GM21825 (cell line): ENCODE measurements at regions not wholly inside any gene's neighbourhood (a gene's known extent, or its start where the extent isn't known, plus 50 kb on each side); places are given as distances from the start of the nearest gene placed in this dataset.

Experiments
- ATAC-seq: cut with Tn5 transposase; IDR thresholded peaks from one replicate; pipeline ENCODE4 v1.9.1; 2021; ENCODE audit warnings: mild to moderate bottlenecking, moderate library complexity; ENCODE audit not compliant: unreplicated experiment

GRCh38 chr10:83352588-83352987, 786.7 kb upstream of the GHITM start:
- ATAC-seq, result no peak

- no peak for ATAC-seq
Observed at GRCh38 chr10:83354456-83354855, 784.9 kb upstream of the GHITM start.

DNA sequence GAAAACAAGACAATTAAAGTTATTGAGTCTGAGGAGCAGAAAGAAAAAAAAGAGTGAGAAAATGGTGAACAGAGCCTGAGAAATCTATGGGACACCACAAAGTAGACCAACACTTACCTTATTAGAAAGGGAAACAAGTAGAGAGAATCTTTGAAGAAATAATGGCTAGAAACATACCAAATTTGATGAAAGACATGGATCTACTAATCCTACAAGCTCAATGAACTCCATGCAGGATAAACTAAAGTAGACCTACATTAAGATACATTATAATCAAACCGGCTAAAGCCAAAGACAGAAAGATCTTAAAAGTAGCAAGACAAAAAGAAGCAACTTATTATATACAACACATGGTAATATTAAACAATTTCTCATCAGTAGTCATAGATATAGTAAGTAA, 782.3 kb upstream of the GHITM start:
- ATAC-seq, result no peak

- ATAC-seq, result no peak
Observed at GRCh38 chr10:83357627-83358026, 781.7 kb upstream of the GHITM start.

- ATAC-seq, result no peak
Observed at GRCh38 chr10:83367036-83367435, 772.3 kb upstream of the GHITM start.

DNA sequence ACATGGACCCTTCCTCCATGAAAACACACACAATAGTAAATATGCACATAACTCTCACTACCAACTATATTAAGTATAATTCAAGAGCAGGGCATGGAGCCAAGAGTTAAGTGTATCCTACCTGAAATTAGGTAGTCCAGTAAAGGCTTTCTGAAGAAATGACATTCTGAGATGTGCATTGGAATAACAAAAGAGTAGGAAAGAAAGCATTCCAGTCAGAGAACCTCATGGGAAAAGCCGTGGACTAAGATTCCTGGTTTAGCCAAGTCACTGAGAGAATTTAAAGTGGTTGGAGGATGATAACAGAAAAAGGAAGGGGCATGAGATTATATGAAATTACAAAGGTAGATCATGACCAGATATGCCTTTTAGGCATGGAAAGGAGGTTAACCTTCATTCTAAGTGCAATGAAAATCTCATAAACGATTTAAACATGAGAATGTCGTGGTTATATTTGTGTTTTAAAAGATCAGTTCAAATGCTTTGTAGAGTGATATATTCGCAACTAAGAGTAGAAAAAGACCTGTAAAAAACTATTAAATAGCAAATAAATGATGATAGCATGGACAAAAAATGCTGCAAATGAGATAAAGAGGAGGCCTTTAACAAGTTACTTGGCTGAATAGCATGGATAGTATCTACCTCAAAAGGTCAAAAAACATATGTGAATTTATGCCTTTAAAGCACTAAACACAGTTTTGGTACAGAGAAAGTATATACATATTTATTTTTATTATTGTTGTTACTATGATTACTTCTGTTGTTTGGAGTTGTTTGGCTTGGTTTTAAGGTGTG, 767.4 kb upstream of the GHITM start:
- ATAC-seq, result no peak

- ATAC-seq, result no peak
Observed at GRCh38 chr10:83372646-83373045, 766.7 kb upstream of the GHITM start.

GRCh38 chr10:83373671-83374070, 765.6 kb upstream of the GHITM start:
- no peak for ATAC-seq

- no peak for ATAC-seq
Observed at GRCh38 chr10:83374741-83375140, 764.6 kb upstream of the GHITM start.

DNA sequence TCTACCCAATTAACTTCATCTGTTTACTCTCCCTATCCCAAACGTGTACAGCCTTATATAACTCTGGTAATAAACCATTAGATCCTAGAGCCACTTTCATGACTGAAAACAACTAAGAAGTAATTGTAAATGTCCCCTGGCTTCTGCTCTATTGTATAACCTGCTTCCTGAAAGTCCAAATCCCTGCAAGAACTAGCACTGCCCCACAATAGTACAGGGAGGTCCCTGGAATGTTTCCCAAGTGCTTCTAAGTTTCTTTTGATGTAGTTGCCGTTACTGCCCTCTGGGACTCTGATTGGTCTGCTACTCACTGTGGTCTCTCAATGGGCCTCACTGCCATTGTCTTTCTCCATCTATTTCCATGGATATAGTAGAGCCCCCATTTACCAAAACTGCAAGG, 764.0 kb upstream of the GHITM start:
- no peak for ATAC-seq

DNA sequence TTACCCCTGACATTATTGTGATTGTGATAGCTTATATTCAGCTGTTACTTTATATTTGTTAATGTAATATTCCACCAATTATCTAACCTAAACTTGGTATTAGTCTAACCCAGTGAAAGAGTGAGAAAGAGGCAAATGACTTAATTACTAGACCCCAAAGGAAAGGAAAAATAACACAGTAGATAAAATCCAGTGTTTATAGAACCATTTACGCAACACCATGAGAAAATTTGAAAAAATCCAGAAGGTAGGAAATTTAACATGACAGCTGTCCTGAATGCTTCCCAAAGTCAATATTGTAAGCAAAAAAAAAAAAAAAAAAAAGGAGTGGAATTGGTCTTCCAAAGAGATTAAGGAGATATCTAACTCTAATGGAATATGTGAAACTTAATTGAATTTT, 741.5 kb upstream of the GHITM start:
- no peak for ATAC-seq

GRCh38 chr10:83410570-83410969, 728.7 kb upstream of the GHITM start:
- ATAC-seq, result no peak

GRCh38 chr10:83425306-83425705, 714.0 kb upstream of the GHITM start:
- no peak for ATAC-seq

DNA sequence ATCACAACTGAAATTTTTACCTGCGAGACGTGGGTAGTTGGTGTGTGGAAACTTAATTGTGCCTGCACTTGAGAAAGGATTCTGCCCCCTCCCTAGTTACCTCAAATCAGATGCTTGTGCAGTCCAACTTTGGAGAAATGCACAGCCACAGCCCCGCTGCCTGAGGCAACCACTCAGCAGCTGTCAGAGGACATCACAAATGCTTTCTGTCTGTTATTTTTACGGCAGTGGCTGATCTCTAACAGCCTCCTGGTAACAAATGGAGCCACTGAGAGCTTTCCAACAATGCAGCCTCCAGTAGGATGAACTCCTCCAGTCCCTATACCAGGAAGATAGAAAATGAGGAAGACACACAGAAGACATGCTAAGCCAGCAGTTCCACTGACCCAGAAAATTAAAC, 712.2 kb upstream of the GHITM start:
- ATAC-seq, result no peak

GRCh38 chr10:83432261-83433045, 706.9 kb upstream of the GHITM start:
- ATAC-seq, result no peak

DNA sequence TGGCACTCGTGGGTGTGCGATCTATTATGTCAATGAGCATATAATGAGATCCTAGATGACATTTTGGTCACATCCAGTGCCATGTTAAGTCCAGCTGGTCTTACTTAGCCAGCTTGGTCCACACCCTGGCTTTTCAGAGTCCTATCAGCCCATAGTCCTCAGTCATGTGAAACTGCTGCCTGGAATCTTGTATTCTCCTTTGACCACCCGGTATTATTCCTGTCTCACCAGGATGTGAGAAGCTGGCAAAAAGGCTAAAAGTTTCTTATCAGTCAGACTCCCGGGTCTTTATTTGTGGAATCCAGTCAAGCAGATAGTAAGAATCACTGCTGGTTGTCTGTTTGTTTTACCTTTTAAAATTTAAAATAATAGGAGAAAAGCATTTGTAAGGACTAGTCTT, 705.6 kb upstream of the GHITM start:
- no peak for ATAC-seq

- no peak for ATAC-seq
Observed at GRCh38 chr10:83448013-83448412, 691.3 kb upstream of the GHITM start.

DNA sequence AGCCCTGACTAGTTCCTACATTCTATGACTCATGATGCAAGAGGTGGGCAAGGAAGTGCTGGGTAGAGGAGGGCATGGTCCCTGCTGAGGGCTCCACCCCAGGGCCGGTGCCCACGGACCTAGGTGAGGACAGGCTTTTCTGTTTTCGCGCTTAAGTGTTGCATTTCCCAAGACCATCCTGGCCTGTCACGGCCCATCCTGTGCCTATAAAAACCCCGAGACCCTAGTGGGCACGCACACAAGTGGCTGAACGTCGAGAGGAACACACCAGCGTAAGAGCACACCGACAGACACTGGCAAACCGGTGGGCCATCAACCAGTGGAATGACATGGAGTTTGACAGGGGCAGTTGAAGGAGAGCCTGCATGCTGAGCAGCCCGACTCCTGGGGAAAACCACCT, 680.7 kb upstream of the GHITM start:
- ATAC-seq, result no peak

DNA sequence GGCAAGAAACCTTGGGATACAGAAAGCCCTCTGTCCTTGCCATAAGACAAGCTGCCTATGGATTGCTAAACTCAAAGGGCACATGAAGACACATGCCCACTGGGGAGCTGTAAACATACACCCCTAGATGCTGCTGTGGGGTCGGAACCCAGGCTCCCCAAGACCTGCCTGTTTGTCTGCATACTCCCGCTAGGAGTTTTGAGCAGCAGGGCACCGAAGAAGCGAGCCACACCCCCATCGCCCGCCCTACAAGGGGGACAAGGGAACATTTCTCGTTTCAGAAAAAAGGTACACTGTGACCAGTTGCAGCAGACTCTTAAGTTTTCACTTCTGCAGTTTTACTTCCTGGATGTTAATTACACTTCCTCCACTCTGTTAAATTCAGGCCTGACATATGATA, 680.2 kb upstream of the GHITM start:
- ATAC-seq, result no peak

GRCh38 chr10:83469728-83470331, 669.5 kb upstream of the GHITM start:
- no peak for ATAC-seq

DNA sequence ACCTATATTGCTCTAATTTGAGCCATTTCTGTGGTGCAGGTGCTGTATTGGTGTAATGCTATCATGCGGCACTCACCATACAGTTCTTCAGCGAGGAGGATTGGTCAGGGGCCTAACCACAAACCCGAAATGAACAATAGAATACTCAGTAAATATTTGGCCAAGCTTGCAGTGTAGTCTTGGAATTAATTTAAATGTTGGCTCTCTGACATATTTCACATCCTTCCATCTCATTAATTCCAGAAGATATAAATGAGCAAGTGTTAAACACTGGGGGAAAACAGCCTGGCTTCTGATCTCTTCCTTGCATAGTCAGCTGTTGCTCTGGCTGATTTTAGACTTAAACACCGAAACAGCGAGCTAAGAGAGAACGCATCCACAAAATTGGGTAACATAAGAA, 663.1 kb upstream of the GHITM start:
- ATAC-seq, result no peak

- no peak for ATAC-seq
Observed at GRCh38 chr10:83489161-83489560, 650.1 kb upstream of the GHITM start.
